HG03457 (cell line): ENCODE measurements at regions not wholly inside any gene's neighbourhood (a gene's known extent, or its start where the extent isn't known, plus 50 kb on each side); places are given as distances from the start of the nearest gene placed in this dataset.
"Not testable (repeated sequence)": the region's sequence is repeated elsewhere in the genome, so short reads cannot be mapped to it uniquely, and the experiment has no call there.

Source experiments
- ATAC-seq: cut with Tn5 transposase; IDR thresholded peaks from one replicate; pipeline ENCODE4 v1.9.1; 2021; ENCODE audit warnings: moderate number of reproducible peaks; ENCODE audit not compliant: unreplicated experiment

DNA sequence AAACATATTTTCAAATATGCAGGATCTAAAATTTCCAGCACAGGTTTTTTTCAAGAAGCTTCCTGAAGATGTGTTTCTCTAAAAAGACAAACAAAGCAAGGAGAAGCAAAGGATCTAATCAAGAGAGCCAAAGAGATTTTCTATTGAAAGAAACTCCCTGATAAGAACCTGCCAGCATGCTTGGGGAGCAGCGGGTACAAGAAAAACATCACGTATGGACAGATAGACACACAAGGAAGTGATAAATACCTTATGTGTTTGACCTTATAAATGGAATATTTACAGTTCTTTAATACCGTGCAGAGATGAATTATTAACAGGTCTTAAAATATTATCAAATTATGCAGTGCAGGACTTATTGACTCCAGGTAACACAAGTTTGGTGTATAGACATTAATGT is 562.1 kb downstream of the DACH1 start:
- no peak for ATAC-seq

- ATAC-seq, result no peak
These were observed 563.9 kb downstream of the DACH1 start for GRCh38 chr13:71303144-71303543.

GRCh38 chr13:71300602-71301001 is 566.4 kb downstream of the DACH1 start:
- ATAC-seq, result no peak

- no peak for ATAC-seq
These were observed 575.2 kb downstream of the DACH1 start for GRCh38 chr13:71291842-71292146.

DNA sequence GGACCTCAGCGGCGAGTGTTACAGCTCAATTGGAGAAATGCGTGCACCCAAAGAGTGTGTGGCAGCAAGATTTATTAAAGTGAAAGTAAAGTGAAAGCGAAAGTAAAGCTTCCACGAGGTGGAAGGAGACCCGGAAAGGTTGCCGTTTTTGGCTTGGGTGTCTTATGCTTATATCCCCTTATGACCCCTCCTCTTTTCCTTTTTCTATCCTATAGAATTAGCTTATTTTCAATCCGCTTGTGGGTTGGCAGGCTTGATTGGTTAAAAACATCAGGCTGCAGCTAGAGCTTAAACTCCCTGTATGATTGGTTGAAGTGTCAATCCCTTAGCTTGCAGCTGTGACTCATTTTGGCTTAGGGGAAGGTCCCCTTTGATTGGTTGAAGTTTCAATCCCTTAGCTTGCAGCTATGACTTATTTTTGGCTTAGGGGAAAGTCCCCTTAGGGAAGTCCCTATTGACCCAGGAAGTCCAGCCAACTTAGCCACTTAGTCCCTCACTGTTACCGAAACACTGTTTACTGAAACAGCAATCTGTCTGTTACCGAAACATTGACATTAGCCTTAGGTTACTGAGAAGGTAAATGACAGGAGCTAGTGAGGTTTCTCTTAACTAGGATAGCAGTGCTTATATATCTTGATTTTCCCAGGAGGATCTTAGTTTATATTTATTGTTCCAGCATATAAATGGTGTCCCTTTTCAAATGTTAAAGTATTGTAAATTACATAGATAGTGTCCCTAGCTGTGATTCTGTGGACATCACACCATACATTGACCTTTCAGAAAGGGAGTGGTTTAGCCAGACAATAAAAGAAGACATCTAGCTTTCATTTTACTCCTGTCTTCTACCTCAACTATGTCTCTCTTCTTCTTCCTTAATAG is 575.8 kb downstream of the DACH1 start:
- ATAC-seq, result peak; percentile 85

DNA sequence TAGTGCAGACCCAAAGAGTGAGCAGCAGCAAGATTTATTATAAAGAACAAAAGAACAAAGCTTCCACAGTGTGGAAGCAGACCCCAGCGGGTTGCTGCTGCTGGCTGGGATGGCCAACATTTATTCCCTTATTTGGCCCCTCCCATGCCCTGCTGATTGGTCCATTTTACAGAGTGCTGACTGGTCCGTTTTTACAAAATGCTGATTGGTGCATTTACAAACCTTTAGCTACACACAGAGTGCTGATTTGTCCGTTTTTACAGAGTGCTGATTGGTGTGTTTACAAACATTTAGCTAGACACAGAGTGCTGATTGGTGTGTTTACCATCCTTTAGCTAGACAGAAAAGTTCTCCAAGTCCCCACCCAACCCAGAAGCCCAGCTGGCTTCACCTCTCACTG is 577.0 kb downstream of the DACH1 start:
- not testable (repeated sequence) for ATAC-seq

DNA sequence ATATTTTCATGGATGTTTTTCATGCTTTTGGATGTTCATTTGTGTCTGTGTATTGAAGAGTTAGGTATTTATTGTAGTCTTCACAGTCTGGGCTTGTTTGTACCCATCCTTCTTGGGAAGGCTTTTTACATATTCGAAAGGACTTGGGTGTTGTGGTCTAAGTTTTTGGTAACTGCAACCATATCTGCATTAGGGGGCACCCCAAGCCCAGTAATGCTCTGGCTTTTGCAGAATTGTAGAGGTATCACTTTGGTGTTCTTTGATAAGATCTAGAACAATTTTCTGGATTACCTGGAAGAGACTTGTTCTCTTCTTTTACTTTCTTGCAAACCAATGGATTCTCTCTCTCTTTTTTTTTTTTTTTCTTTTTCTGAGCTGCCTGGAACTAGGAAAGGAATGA is 581.3 kb downstream of the DACH1 start:
- ATAC-seq, result no peak

DNA sequence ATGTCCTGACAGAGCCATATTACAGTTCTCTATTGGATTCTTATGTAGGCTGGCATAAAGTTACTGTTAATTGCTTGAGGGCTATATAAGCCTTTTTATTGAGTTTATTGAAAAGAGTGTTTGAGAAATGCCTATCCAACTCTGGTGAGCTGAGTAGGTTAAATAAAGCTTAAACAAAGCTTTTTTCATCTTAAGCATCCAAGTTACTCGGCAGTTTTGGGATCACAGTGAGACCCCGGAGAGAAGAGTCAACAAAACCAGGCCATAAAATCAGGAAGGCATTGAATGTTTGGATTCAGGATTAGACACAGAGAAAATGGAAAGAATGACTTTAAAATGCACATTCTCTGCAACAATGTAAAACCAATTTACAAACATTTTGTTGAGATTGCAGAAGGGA is 588.5 kb downstream of the DACH1 start:
- ATAC-seq, result no peak

GRCh38 chr13:71274923-71275608 is 591.9 kb downstream of the DACH1 start:
- ATAC-seq, result peak; percentile 96

- no peak for ATAC-seq
These were observed 605.7 kb downstream of the DACH1 start for GRCh38 chr13:71261256-71261655.

- ATAC-seq, result no peak
These were observed 606.8 kb downstream of the DACH1 start for GRCh38 chr13:71260246-71260645.

DNA sequence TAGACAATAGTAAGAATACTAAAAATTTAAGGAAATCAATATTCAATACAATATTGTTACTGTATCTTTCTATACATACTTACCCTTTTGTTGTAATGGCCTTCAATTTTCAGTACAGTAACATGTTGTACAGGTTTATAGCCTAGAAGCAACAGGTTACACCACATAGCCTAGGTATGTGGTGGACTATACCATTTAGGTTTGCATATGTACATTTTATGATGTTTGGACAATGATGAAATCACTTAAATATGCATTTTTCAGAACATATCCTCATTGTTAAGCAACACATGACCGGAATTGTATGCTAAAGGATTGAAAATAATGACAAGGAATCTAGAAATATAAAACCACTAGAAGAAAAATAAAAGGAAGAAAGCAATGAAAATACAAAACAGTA is 611.4 kb downstream of the DACH1 start:
- ATAC-seq, result no peak

- no peak for ATAC-seq
These were observed 612.6 kb downstream of the DACH1 start for GRCh38 chr13:71254384-71254783.

- no peak for ATAC-seq
These were observed 614.8 kb downstream of the DACH1 start for GRCh38 chr13:71252184-71252704.

DNA sequence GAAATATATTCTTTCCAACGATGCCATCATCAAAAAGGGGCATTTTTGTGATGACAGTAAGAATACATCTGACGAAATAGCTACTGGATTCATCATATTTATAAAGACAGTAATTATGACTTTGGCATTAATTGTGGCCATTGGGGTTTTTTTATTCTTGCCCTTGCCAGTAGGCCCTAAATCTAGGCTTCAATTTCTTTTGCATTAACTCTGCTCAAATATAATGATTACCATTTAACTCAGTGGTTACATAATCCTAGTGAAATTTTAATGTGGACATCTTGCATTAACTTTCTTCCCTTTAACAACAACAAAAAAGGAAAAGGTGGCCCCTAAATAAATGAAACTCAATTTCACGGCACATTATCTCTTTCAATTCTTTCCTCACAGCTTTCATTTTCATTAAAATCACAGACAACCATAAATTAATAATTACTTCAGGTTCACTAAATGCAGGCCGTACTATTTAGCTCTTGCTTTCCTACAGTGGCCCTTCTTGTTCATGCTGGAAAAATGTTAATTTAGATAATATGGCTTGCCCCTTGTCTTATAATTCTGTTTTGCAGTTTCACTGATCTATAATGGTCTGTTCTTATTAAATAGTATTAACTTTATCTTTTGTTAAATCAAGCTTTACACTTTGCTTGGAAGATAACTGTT is 615.6 kb downstream of the DACH1 start:
- ATAC-seq, result no peak

GRCh38 chr13:71249011-71249410 is 618.0 kb downstream of the DACH1 start:
- ATAC-seq, result no peak

- ATAC-seq, result no peak
These were observed 622.8 kb downstream of the DACH1 start for GRCh38 chr13:71244161-71244560.

GRCh38 chr13:71242201-71242600 is 624.8 kb downstream of the DACH1 start:
- no peak for ATAC-seq

DNA sequence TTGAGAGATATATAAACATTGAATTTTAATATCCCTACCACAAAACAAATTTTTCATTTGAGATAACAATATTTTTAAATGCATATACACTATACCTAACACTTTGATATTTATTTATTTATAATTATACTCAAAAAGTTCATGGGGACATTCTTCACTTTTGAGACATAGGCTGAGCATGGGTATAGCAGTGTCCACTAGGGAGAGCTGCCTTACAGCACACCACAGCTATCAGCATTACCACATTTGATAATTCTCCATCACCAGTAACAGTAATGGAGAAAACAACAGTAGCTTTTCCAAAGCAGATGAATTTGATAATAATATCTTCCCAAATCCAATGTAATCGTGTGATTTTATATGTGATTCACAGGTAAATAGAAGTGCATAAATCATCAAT is 626.1 kb downstream of the DACH1 start:
- ATAC-seq, result no peak

DNA sequence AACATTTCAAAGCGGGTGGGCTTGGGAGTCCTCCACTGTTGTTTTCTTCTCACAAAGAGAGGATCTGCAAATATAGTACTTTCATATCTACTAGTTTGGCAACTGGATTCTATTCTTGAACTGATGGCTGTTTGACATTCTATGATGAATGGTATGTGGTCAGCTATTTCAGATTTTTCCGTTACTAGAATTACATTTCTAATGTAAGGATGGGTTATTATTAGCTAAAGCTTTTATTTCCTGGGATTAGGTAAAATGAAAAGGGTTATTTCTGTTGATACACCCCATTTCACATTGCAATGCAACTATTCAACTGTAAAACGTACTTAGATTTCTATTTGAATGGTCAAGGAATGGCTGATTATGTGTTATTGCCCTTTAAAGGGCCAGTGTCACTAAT is 629.7 kb downstream of the DACH1 start:
- no peak for ATAC-seq

- no peak for ATAC-seq
These were observed 647.1 kb downstream of the DACH1 start for GRCh38 chr13:71219698-71220415.
